ENCODE measurements at regions not wholly inside any gene's neighbourhood (a gene's known extent, or its start where the extent isn't known, plus 50 kb on each side); places are given as distances from the start of the nearest gene placed in this dataset.

DNA sequence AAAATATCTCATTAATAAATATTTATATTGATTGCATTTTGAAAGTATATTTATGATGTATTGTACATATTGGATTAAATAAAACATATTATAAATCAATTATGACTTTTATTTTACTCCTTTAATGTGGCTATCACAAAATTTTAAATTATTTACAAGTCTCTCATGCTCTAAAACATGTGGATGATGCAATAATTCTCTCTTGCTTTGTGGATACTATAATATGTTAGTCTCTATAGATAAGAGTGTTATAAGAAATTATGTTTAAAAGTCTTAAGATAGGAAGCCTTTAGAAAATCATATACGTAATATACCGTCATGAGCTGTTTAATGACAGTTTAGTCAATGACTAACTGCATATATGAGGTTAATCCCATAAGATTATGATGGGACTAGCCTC lies 547.4 kb upstream of the ALCAM start:
- no peak for DNase-seq

DNA sequence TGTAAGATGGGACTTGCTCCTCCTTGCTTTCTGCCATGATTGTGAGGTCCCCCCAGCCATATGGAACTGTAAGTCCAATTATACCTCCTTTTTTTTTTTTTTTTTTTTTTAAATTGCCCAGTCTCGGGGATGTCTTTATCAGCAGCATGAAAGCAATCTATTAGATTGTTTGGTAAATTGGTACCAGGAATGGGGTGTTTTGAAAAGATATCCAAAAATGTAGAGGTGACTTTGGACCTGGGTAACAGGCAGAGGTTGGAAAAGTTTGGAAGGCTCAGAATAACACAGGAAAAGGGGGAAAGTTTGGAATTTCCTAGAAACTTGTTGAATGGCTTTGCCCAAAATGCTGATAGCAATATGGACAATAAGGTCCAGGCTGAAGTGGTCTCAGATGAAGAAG lies 545.8 kb upstream of the ALCAM start:
- DNase-seq = no peak

GRCh38 chr3:104825116-104825515 lies 541.6 kb upstream of the ALCAM start:
- DNase-seq = no peak

DNA sequence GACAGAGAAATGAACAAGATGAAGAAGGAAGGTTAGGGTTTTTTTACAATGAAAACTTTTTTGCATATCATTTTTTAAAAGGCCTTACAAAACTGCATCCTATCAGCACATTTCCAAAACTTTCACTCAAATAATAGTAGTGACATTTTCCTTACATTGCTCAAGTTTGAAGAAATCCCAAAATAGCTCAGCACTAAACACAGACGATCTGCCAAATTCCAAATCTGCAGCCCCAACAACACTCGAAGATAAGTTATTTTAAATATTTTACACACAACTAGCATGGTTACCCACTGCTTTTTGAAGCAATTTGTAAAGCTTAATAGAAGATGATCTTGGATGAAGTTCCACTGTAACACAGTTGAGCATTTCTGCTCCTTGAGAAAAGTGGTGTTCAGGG lies 535.6 kb upstream of the ALCAM start:
- DNase-seq = no peak

DNA sequence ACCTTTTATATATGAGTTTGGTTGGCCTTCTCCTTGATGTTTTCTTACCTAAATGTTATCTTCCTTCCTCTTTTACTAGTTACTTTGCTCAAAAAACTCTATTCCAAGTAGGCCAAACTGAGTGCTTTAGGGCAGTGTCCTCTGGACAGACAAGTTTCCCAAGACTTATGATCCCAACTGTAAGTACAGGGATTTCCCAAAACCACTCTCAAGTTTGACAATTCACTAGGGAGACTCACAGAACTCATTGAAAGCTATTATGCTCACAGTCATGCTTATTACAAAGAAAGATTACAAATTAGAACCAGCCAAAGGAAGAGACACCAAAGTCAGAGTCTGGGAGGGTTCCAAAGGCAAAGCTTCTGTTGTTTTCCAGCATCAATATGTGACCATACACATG lies 534.2 kb upstream of the ALCAM start:
- no peak for DNase-seq

- no peak for DNase-seq
Observed at GRCh38 chr3:104835376-104835775, 531.3 kb upstream of the ALCAM start.

- no peak for DNase-seq
Observed at GRCh38 chr3:104846270-104846669, 520.4 kb upstream of the ALCAM start.

GRCh38 chr3:104849070-104849469 lies 517.6 kb upstream of the ALCAM start:
- DNase-seq = no peak

DNA sequence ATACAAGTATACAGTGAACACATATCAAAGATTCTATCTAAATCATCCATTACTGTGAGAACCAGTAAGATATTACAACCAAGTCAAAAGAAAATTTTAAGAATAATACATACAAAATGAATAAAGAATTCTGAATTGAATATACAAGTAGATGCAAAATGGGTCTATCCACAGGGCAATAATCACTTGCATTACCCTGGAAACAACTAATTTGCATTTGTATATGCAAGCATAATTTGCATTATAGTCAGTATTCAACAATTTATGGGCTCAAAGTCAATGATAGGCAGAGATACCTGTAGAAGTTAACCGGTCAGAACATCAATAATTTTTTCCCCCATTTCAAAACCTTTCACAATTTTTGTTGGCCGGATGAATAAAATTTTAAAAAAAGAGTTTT lies 512.2 kb upstream of the ALCAM start:
- no peak for DNase-seq

DNA sequence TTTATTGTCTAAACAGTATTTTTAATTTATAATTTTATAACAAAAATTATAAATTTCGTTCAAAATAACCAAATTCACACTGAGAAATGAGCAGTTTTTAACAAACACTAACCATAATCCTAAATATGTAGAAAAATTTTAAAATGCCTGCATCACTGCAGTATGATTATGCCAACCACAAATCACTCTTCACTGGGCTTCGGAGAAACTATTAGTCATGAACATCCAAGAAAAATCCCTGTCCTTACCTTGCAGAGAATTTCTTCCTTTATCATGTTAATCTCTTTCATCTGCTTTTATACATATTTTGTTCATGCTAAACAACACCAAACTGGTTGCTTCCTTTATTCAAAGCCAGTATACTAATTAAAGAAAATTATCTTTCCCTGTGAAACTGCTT lies 511.0 kb upstream of the ALCAM start:
- DNase-seq = no peak

DNA sequence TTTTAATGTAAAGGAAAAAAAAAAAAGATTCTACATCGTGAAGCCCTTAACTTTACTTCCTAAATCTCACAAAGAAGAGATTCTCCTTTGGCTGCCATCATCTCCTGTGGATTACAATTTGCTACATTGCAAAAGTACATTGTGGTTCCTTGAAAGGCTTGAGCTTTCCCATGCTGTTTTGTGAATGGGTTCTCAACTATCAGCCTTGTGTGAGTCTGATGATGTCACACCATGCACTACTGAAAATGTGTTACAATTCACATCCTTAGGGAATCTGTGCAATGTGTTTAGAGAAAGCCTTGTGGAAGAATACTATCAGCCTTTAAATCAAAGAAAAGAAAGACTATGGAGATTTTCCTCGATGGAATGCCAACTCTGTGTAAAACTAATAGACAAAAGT lies 510.0 kb upstream of the ALCAM start:
- DNase-seq = no peak

DNA sequence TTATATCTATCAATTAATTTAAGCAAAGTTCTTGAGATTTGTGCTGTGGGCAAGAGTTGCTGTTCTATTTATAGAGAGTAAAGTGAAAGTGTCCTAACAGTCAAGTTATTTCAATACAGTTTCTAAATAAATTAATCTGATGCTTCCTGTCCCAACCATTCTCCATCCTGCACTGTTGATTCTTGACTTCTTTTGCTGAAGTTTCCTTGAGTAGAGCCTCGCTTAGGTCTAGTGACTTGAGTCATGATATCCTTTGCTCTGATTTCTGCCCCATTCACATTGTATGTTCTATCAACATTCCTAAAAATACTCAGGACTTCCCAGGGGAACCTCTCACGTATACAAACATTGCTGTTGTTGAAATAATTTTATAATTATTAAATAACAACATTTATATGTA lies 498.4 kb upstream of the ALCAM start:
- no peak for DNase-seq

DNA sequence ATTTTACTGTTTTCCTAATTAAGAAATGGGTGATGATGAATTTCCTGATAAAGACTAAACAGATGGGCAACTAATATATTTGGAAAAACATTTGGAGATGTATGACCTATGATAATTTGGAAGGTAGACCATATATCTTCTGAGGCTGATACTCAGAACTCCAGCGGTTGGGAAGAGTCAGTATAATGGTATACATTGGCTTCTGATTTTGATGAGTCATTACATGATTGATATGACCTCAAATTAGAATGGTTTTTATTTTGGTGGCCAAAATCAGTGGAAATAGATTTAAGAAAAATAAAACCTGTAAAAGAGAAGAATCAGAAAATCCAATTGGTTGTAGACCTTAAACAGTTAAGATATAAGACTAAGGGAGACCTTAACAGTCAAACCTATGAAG lies 496.4 kb upstream of the ALCAM start:
- no peak for DNase-seq

GRCh38 chr3:104873331-104873730 lies 493.4 kb upstream of the ALCAM start:
- DNase-seq = no peak

- DNase-seq = no peak
Observed at GRCh38 chr3:104878395-104878794, 488.3 kb upstream of the ALCAM start.

- DNase-seq = no peak
Observed at GRCh38 chr3:104879919-104880318, 486.8 kb upstream of the ALCAM start.

- DNase-seq = no peak
Observed at GRCh38 chr3:104885214-104885814, 481.4 kb upstream of the ALCAM start.

GRCh38 chr3:104886220-104886995 lies 480.3 kb upstream of the ALCAM start:
- DNase-seq = no peak

DNA sequence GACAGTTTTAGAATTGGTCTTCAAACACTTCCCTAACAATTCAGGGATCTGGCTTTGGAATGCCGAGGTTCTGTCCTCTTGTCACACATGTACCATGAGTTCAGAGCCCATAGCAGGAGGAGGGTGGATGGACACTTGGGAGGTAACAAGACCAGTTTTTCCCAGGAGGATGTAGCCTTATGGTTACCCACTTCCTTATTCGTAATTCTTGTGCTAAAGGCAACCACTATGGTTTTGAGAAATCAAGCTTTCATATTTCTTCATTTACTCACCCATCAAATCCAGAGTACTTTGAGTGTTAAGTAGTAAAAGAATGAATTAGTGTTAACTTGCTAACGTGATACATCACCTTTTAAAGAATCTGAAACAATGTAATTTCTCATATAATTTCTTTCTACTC lies 479.6 kb upstream of the ALCAM start:
- DNase-seq = no peak

GRCh38 chr3:104887619-104888018 lies 479.1 kb upstream of the ALCAM start:
- no peak for DNase-seq

GRCh38 chr3:104892044-104892443 lies 474.7 kb upstream of the ALCAM start:
- DNase-seq = no peak

- no peak for DNase-seq
Observed at GRCh38 chr3:104896624-104897023, 470.1 kb upstream of the ALCAM start.

GRCh38 chr3:104901396-104901795 lies 465.3 kb upstream of the ALCAM start:
- DNase-seq = no peak

GRCh38 chr3:104903064-104903463 lies 463.6 kb upstream of the ALCAM start:
- DNase-seq = no peak
